ENCODE measurements at regions not wholly inside any gene's neighbourhood (a gene's known extent, or its start where the extent isn't known, plus 50 kb on each side); places are given as distances from the start of the nearest gene placed in this dataset.

- Histone ChIP-seq H3K27me3 (ENCODE audit: control insufficient read depth in 1 of 2, insufficient read depth in 2 of 2, low read length in 2 of 2) (peaks cover 0 to 4% of the 10 kb centered on the region in 2 experiments; a peak in 2 of 5 replicates), H3K9ac (ENCODE audit: insufficient read depth, low read depth, low read length) (no peak overlapping the region), H3K4me2 (ENCODE audit: low read depth, low read length) (no peak overlapping the region), H4K20me1 (ENCODE audit: insufficient read depth, low read length) (no peaks in the 10 kb centered on the region), H3K79me2 (ENCODE audit: insufficient read depth, low read length) (no peaks in the 10 kb centered on the region), H3K36me3 (replicated peaks in 1 of 2; ENCODE audit: control insufficient read depth in 1 of 2, insufficient read depth in 2 of 2, low read length in 2 of 2) (no peaks in the 10 kb centered on the region), H2AFZ (ENCODE audit: low read length) (no peak overlapping the region), H3K4me1 (ENCODE audit: insufficient read depth, low read length) (no peaks in the 10 kb centered on the region), H3K27ac (ENCODE audit: extremely low read length, insufficient read depth, low read length) (no peak overlapping the region), H3K9me3 (ENCODE audit: low read length) (no peaks in the 10 kb centered on the region), H3K4me3 (replicated peaks in 1 of 3; ENCODE audit: insufficient read depth in 1 of 3, low read depth in 2 of 3, low read length in 3 of 3) (no peak overlapping the region)
- intact Hi-C loops (cut with micrococcal nuclease; ENCODE audit: unreplicated experiment) (no loop called here), in situ Hi-C loops (cut with HindIII; ENCODE audit: extremely low pct_ligation_motif_present, low pct_unique_long_range_greater_than_20kb) (no loop called here)
- peak; percentile 50; the same call in 1 of the 2 replicates for TF ChIP-seq CEBPB (IDR thresholded peaks at IDR 0.05; ENCODE audit: borderline replicate concordance, low read depth, low read length)
- no peak for TF ChIP-seq ASH2L (IDR thresholded peaks at IDR 0.05; ENCODE audit: insufficient read length, low read depth, low read length)
- ATAC-seq (no peak), FAIRE-seq (no peak), DNase-seq (ENCODE audit: low spot score) (no peak)
- POLR2A ChIA-PET = no interaction called here
- CTCF ChIA-PET (ENCODE audit: low intra/inter-chr PET ratio, low total read pairs) = no interaction called here
- BruUV-seq (replicated peaks) = no TSS peak
- WGBS (ENCODE audit: low lambda C conversion rate) = 50% methylated on average over 8 of the region's 12 CpGs
Measured at GRCh38 chr15:39472621-39473297, 108.1 kb upstream of the THBS1 start.

- no peak for ATAC-seq
- BruUV-seq (replicated peaks) = no TSS peak
- WGBS (ENCODE audit: low lambda C conversion rate) = 72% methylated on average over 5 of the region's 5 CpGs
- Histone ChIP-seq H2AFZ (ENCODE audit: low read length) (no peak overlapping the region), H3K4me2 (ENCODE audit: low read depth, low read length) (no peak overlapping the region), H4K20me1 (ENCODE audit: insufficient read depth, low read length) (no peaks in the 10 kb centered on the region), H3K27me3 (ENCODE audit: control insufficient read depth in 1 of 2, insufficient read depth in 2 of 2, low read length in 2 of 2) (peaks cover 0 to 4% of the 10 kb centered on the region in 2 experiments; a peak in 1 of 5 replicates), H3K79me2 (ENCODE audit: insufficient read depth, low read length) (no peaks in the 10 kb centered on the region), H3K9ac (ENCODE audit: insufficient read depth, low read depth, low read length) (no peak overlapping the region), H3K4me3 (replicated peaks in 1 of 3; ENCODE audit: insufficient read depth in 1 of 3, low read depth in 2 of 3, low read length in 3 of 3) (no peak overlapping the region), H3K27ac (ENCODE audit: extremely low read length, insufficient read depth, low read length) (no peak overlapping the region), H3K9me3 (ENCODE audit: low read length) (no peaks in the 10 kb centered on the region), H3K4me1 (ENCODE audit: insufficient read depth, low read length) (no peaks in the 10 kb centered on the region), H3K36me3 (replicated peaks in 1 of 2; ENCODE audit: control insufficient read depth in 1 of 2, insufficient read depth in 2 of 2, low read length in 2 of 2) (no peaks in the 10 kb centered on the region)
- POLR2A ChIA-PET = no interaction called here
- in situ Hi-C loops (cut with HindIII; ENCODE audit: extremely low pct_ligation_motif_present, low pct_unique_long_range_greater_than_20kb) (no loop called here), intact Hi-C loops (cut with micrococcal nuclease; ENCODE audit: unreplicated experiment) (no loop called here)
- CTCF ChIA-PET (ENCODE audit: low intra/inter-chr PET ratio, low total read pairs) = no interaction called here
- no peak for FAIRE-seq
- DNase-seq (ENCODE audit: low spot score) = no peak
- TF ChIP-seq ZMYM3 (CRISPR knock-in tag; IDR thresholded peaks at IDR 0.05) (no peak), MYNN (CRISPR knock-in tag; IDR thresholded peaks at IDR 0.05; ENCODE audit: low read depth) (no peak), MAZ (IDR thresholded peaks at IDR 0.05; ENCODE audit: borderline replicate concordance, low read depth, low read length) (no peak), MAZ (CRISPR knock-in tag; IDR thresholded peaks at IDR 0.05; ENCODE audit: low read depth) (no peak), ZNF274 (CRISPR knock-in tag; IDR thresholded peaks at IDR 0.05) (no peak), MAFF (IDR thresholded peaks at IDR 0.05; ENCODE audit: low read depth, low read length) (no peak), CHD2 (IDR thresholded peaks at IDR 0.05; ENCODE audit: low read depth, low read length) (no peak), ZNF646 (CRISPR knock-in tag; IDR thresholded peaks at IDR 0.05) (no peak)
Measured at GRCh38 chr15:39473298-39473947, 107.5 kb upstream of the THBS1 start.
